ENCODE measurements at regions not wholly inside any gene's neighbourhood (a gene's known extent, or its start where the extent isn't known, plus 50 kb on each side); places are given as distances from the start of the nearest gene placed in this dataset.

DNA sequence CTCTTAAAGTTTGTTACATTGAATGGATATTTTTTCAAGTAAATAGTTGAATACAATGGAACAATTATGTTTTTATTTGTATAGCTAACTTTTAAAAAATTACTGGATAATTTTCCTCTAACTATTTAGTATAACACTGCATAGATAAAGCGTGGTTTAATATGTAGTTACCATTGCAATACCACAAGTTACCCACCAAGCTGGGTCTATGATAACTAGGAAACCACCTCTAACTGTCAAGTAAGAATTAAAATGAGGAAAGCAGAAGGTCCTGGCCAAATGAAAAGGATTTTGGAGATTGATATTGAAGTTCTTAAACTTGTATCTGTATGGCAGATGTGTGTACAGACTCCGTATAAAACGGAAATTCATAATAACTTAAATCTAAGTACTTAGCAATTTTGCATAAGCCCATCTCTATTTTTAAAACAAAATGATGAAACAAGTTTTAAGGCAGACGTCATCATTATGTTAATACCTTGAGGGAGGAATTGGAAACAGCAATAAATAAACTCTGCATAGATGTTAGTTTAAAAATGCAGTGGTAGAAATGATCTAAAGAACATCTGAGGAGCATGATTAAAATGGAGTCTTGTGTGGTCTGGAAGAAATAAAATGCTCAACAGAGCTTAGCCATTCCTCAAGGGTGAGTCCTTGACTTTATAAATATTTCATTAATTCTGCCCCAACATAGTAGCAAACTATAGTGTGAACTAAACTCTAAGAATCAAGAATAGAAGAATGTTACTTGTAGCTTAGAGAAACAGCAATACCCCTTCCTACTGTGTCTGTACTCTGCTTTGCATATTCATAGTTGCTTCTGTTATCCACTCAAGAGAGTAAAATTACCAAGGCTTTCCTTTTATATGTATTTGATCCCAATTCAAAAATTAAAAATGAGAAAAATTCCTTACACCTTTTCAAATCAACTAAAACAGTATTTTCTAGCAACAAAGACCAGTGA lies 206.4 kb upstream of the FERD3L start:
- TF ChIP-seq, protein P1, sequence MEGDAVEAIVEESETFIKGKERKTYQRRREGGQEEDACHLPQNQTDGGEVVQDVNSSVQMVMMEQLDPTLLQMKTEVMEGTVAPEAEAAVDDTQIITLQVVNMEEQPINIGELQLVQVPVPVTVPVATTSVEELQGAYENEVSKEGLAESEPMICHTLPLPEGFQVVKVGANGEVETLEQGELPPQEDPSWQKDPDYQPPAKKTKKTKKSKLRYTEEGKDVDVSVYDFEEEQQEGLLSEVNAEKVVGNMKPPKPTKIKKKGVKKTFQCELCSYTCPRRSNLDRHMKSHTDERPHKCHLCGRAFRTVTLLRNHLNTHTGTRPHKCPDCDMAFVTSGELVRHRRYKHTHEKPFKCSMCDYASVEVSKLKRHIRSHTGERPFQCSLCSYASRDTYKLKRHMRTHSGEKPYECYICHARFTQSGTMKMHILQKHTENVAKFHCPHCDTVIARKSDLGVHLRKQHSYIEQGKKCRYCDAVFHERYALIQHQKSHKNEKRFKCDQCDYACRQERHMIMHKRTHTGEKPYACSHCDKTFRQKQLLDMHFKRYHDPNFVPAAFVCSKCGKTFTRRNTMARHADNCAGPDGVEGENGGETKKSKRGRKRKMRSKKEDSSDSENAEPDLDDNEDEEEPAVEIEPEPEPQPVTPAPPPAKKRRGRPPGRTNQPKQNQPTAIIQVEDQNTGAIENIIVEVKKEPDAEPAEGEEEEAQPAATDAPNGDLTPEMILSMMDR (conservative IDR thresholded peaks at IDR 0.05; ENCODE audit: low read depth, low read length): no peak
- TF ChIP-seq POLR2A (IDR thresholded peaks at IDR 0.05; ENCODE audit: low read depth, low read length) (no peak), BHLHE40 (IDR thresholded peaks at IDR 0.05; ENCODE audit: low read depth, low read length) (no peak), RCOR1 (IDR thresholded peaks at IDR 0.05; ENCODE audit: insufficient replicate concordance, low read length) (no peak), MAFK (IDR thresholded peaks at IDR 0.05; ENCODE audit: low read depth, low read length) (no peak), RFX5 (IDR thresholded peaks at IDR 0.05; ENCODE audit: low read depth, low read length) (no peak), CEBPB (IDR thresholded peaks at IDR 0.05; ENCODE audit: low read depth, low read length) (no peak), CHD1 (IDR thresholded peaks at IDR 0.05; ENCODE audit: low read depth, low read length) (no peak), NFE2L2 (IDR thresholded peaks at IDR 0.05; ENCODE audit: low read depth, low read length) (no peak)
- TF ChIP-seq, protein P2, sequence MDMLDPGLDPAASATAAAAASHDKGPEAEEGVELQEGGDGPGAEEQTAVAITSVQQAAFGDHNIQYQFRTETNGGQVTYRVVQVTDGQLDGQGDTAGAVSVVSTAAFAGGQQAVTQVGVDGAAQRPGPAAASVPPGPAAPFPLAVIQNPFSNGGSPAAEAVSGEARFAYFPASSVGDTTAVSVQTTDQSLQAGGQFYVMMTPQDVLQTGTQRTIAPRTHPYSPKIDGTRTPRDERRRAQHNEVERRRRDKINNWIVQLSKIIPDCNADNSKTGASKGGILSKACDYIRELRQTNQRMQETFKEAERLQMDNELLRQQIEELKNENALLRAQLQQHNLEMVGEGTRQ (IDR thresholded peaks at IDR 0.05; ENCODE audit: low read depth, low read length): no peak
